ENCODE measurements at regions not wholly inside any gene's neighbourhood (a gene's known extent, or its start where the extent isn't known, plus 50 kb on each side); places are given as distances from the start of the nearest gene placed in this dataset.

DNA sequence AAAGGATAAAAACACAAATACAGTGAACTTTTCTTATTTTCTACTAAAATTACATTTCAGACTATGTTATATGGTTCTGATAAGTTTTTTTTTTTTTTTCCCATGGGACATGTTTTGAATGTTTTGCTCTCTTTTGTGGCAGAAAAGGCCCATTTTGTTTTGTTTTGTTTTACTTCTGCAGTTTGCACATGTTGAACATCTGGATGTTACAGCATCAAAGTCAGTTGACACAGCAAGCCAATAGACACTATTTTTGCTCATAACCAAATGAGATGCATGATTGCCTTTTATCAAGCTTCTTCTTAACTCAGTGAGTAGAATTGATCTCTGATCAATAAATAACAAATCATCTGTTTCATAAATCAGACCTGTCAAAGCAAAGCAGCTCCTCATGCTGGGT, 904.2 kb downstream of the ADGRL2 start:
- ATAC-seq (no peak), DNase-seq (no peak)
- Mint-ChIP-seq H3K36me3 (ENCODE audit: low read depth) (no peaks in the 10 kb centered on the region), H3K27ac (no peak overlapping the region), H3K4me3 (no peak overlapping the region), H3K27me3 (ENCODE audit: low read depth) (no peaks in the 10 kb centered on the region), H3K4me1 (ENCODE audit: low read depth) (no peaks in the 10 kb centered on the region), H3K9me3 (ENCODE audit: insufficient read depth) (no peaks in the 10 kb centered on the region)
- ChIA-PET POLR2A (no interaction called here), CTCF (no interaction called here)

DNA sequence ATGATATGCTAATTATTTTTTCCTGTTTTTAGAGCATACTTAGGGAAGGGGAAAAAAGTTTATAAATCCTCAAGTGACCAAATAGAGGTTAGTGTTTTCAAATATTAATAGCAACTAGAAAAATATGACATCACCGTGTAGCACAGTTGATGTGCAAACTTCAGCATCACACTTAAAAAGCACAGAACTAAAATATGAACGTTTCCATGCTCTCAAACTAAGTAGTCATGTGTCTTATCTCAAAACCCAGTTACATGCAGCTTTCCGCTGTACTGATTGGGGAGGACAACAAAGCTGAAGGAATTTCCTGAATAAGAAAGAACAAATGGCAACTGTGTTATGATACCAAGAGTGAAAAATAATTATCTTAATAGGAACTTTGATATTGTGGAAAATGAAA, 903.7 kb downstream of the ADGRL2 start:
- ATAC-seq, result no peak
- no peaks in the 10 kb centered on the region for H3K36me3 Mint-ChIP-seq (ENCODE audit: low read depth)
- H3K4me1 Mint-ChIP-seq (ENCODE audit: low read depth), result no peaks in the 10 kb centered on the region
- CTCF ChIA-PET, result no interaction called here
- H3K9me3 Mint-ChIP-seq (ENCODE audit: insufficient read depth), result no peaks in the 10 kb centered on the region
- no peak for DNase-seq
- H3K27me3 Mint-ChIP-seq (ENCODE audit: low read depth), result no peaks in the 10 kb centered on the region
- POLR2A ChIA-PET, result no interaction called here
- H3K4me3 Mint-ChIP-seq, result no peak overlapping the region
- H3K27ac Mint-ChIP-seq, result no peak overlapping the region

GRCh38 chr1:82703951-82704350, 903.2 kb downstream of the ADGRL2 start:
- no peaks in the 10 kb centered on the region for H3K27me3 Mint-ChIP-seq (ENCODE audit: low read depth)
- POLR2A ChIA-PET, result no interaction called here
- ATAC-seq, result no peak
- no peaks in the 10 kb centered on the region for H3K4me1 Mint-ChIP-seq (ENCODE audit: low read depth)
- CTCF ChIA-PET, result no interaction called here
- no peak overlapping the region for H3K27ac Mint-ChIP-seq
- no peak overlapping the region for H3K4me3 Mint-ChIP-seq
- H3K36me3 Mint-ChIP-seq (ENCODE audit: low read depth), result no peaks in the 10 kb centered on the region
- no peaks in the 10 kb centered on the region for H3K9me3 Mint-ChIP-seq (ENCODE audit: insufficient read depth)
- no peak for DNase-seq

DNA sequence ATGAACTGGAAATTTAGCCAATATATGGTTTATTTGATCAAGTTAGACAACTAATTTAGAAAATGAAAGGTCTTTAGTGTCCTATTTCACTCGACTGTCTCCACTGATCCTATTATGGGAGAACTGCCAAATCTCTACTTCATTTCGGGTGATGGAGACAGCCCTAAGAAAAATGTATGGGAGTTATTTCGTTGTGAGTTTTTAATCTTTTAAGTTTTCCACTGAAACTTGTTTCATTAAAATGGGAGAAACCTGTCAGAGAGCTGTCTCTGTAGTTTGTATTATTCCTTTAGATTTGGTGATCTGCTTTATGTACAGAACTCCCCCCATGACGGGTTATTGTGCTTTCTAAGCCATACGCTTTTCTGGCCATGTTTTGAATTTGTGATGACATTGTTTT, 899.7 kb downstream of the ADGRL2 start:
- POLR2A ChIA-PET, result no interaction called here
- no peak for ATAC-seq
- Mint-ChIP-seq H3K9me3 (ENCODE audit: insufficient read depth) (no peaks in the 10 kb centered on the region), H3K27ac (no peak overlapping the region), H3K27me3 (ENCODE audit: low read depth) (no peaks in the 10 kb centered on the region), H3K36me3 (ENCODE audit: low read depth) (no peaks in the 10 kb centered on the region), H3K4me3 (no peak overlapping the region), H3K4me1 (ENCODE audit: low read depth) (no peaks in the 10 kb centered on the region)
- CTCF ChIA-PET, result no interaction called here
- no peak for DNase-seq

DNA sequence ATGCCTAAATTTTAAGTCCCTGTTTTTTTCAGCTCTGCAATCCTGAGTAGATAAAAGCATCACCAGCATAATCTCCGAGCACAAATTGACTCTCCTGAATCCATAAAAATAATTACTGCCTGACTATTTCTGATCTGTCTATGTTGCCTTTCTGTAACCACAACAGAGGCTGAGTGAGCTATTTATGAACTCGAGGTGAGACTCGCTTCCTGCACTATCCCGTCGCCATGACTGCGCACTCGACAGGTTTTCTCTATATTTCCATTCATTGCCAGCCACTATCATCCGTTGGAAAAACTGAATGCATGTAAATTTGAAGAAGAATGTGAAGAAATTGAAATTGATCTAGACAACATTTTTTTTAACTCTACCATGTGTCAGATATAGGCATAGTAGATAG, 897.2 kb downstream of the ADGRL2 start:
- no peaks in the 10 kb centered on the region for H3K36me3 Mint-ChIP-seq (ENCODE audit: low read depth)
- ChIA-PET CTCF (no interaction called here), POLR2A (no interaction called here)
- no peaks in the 10 kb centered on the region for H3K9me3 Mint-ChIP-seq (ENCODE audit: insufficient read depth)
- H3K27ac Mint-ChIP-seq, result no peak overlapping the region
- H3K4me3 Mint-ChIP-seq, result no peak overlapping the region
- H3K27me3 Mint-ChIP-seq (ENCODE audit: low read depth), result no peaks in the 10 kb centered on the region
- H3K4me1 Mint-ChIP-seq (ENCODE audit: low read depth), result no peaks in the 10 kb centered on the region
- no peak for DNase-seq
- no peak for ATAC-seq

DNA sequence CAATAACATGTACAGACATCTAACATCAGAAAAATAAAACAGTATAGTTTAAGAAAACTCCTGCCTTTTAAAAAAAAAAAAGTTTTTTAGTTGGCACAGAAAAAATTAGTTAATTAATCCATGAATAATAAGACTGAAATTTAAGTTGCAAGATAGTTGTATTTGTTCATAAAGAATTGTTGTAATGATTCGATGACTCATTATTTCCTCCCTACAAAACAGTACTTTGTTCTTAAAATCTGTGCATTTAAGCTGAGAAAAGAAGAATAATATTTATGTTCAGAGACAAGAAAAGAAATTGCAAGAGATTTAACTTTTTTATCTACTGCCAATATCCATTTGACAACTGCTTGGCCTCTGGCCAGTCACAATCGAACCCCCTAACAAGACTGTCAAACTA, 894.7 kb downstream of the ADGRL2 start:
- DNase-seq, result no peak
- no peak overlapping the region for H3K27ac Mint-ChIP-seq
- H3K36me3 Mint-ChIP-seq (ENCODE audit: low read depth), result no peaks in the 10 kb centered on the region
- no peaks in the 10 kb centered on the region for H3K4me1 Mint-ChIP-seq (ENCODE audit: low read depth)
- CTCF ChIA-PET, result no interaction called here
- POLR2A ChIA-PET, result no interaction called here
- ATAC-seq, result no peak
- H3K27me3 Mint-ChIP-seq (ENCODE audit: low read depth), result no peaks in the 10 kb centered on the region
- no peak overlapping the region for H3K4me3 Mint-ChIP-seq
- H3K9me3 Mint-ChIP-seq (ENCODE audit: insufficient read depth), result peaks cover 10% of the 10 kb centered on the region

- ATAC-seq (no peak), DNase-seq (no peak)
- ChIA-PET POLR2A (no interaction called here), CTCF (no interaction called here)
- Mint-ChIP-seq H3K9me3 (ENCODE audit: insufficient read depth) (peaks cover 22% of the 10 kb centered on the region), H3K4me1 (ENCODE audit: low read depth) (no peaks in the 10 kb centered on the region), H3K36me3 (ENCODE audit: low read depth) (no peaks in the 10 kb centered on the region), H3K4me3 (no peak overlapping the region), H3K27me3 (ENCODE audit: low read depth) (no peaks in the 10 kb centered on the region), H3K27ac (no peak overlapping the region)
These were observed 889.7 kb downstream of the ADGRL2 start for GRCh38 chr1:82690411-82690810.

- H3K4me1 Mint-ChIP-seq (ENCODE audit: low read depth), result no peaks in the 10 kb centered on the region
- CTCF ChIA-PET, result no interaction called here
- peaks cover 22% of the 10 kb centered on the region for H3K9me3 Mint-ChIP-seq (ENCODE audit: insufficient read depth)
- POLR2A ChIA-PET, result no interaction called here
- H3K4me3 Mint-ChIP-seq, result no peak overlapping the region
- no peaks in the 10 kb centered on the region for H3K27me3 Mint-ChIP-seq (ENCODE audit: low read depth)
- no peaks in the 10 kb centered on the region for H3K36me3 Mint-ChIP-seq (ENCODE audit: low read depth)
- DNase-seq, result no peak
- ATAC-seq, result no peak
- H3K27ac Mint-ChIP-seq, result no peak overlapping the region
These were observed 888.5 kb downstream of the ADGRL2 start for GRCh38 chr1:82689217-82689616.

GRCh38 chr1:82686774-82687173, 886.0 kb downstream of the ADGRL2 start:
- H3K4me3 Mint-ChIP-seq, result no peak overlapping the region
- peaks cover 17% of the 10 kb centered on the region for H3K9me3 Mint-ChIP-seq (ENCODE audit: insufficient read depth)
- ChIA-PET CTCF (no interaction called here), POLR2A (no interaction called here)
- ATAC-seq (no peak), DNase-seq (no peak)
- H3K27ac Mint-ChIP-seq, result no peak overlapping the region
- no peaks in the 10 kb centered on the region for H3K27me3 Mint-ChIP-seq (ENCODE audit: low read depth)
- no peaks in the 10 kb centered on the region for H3K36me3 Mint-ChIP-seq (ENCODE audit: low read depth)
- no peaks in the 10 kb centered on the region for H3K4me1 Mint-ChIP-seq (ENCODE audit: low read depth)

- ATAC-seq (no peak), DNase-seq (no peak)
- H3K4me3 Mint-ChIP-seq, result no peak overlapping the region
- ChIA-PET POLR2A (no interaction called here), CTCF (no interaction called here)
- no peaks in the 10 kb centered on the region for H3K9me3 Mint-ChIP-seq (ENCODE audit: insufficient read depth)
- H3K36me3 Mint-ChIP-seq (ENCODE audit: low read depth), result no peaks in the 10 kb centered on the region
- H3K27ac Mint-ChIP-seq, result no peak overlapping the region
- H3K27me3 Mint-ChIP-seq (ENCODE audit: low read depth), result no peaks in the 10 kb centered on the region
- no peaks in the 10 kb centered on the region for H3K4me1 Mint-ChIP-seq (ENCODE audit: low read depth)
These were observed 846.2 kb downstream of the ADGRL2 start for GRCh38 chr1:82646888-82647287.

- Mint-ChIP-seq H3K36me3 (ENCODE audit: low read depth) (no peaks in the 10 kb centered on the region), H3K4me1 (ENCODE audit: low read depth) (no peaks in the 10 kb centered on the region), H3K9me3 (ENCODE audit: insufficient read depth) (no peaks in the 10 kb centered on the region), H3K27ac (no peak overlapping the region), H3K27me3 (ENCODE audit: low read depth) (no peaks in the 10 kb centered on the region), H3K4me3 (no peak overlapping the region)
- ChIA-PET CTCF (no interaction called here), POLR2A (no interaction called here)
- no peak for ATAC-seq
- no peak for DNase-seq
These were observed 845.6 kb downstream of the ADGRL2 start for GRCh38 chr1:82646336-82646735.

GRCh38 chr1:82644186-82644915, 843.6 kb downstream of the ADGRL2 start:
- no peaks in the 10 kb centered on the region for H3K27me3 Mint-ChIP-seq (ENCODE audit: low read depth)
- H3K27ac Mint-ChIP-seq, result no peak overlapping the region
- DNase-seq, result no peak
- POLR2A ChIA-PET, result no interaction called here
- H3K4me3 Mint-ChIP-seq, result no peak overlapping the region
- no peaks in the 10 kb centered on the region for H3K4me1 Mint-ChIP-seq (ENCODE audit: low read depth)
- H3K9me3 Mint-ChIP-seq (ENCODE audit: insufficient read depth), result no peaks in the 10 kb centered on the region
- CTCF ChIA-PET, result no interaction called here
- no peaks in the 10 kb centered on the region for H3K36me3 Mint-ChIP-seq (ENCODE audit: low read depth)
- no peak for ATAC-seq

GRCh38 chr1:82640352-82640751, 839.6 kb downstream of the ADGRL2 start:
- DNase-seq, result no peak
- no peak for ATAC-seq
- no peaks in the 10 kb centered on the region for H3K27me3 Mint-ChIP-seq (ENCODE audit: low read depth)
- H3K36me3 Mint-ChIP-seq (ENCODE audit: low read depth), result no peaks in the 10 kb centered on the region
- no peak overlapping the region for H3K27ac Mint-ChIP-seq
- no peak overlapping the region for H3K4me3 Mint-ChIP-seq
- ChIA-PET POLR2A (no interaction called here), CTCF (no interaction called here)
- H3K4me1 Mint-ChIP-seq (ENCODE audit: low read depth), result no peaks in the 10 kb centered on the region
- no peaks in the 10 kb centered on the region for H3K9me3 Mint-ChIP-seq (ENCODE audit: insufficient read depth)

Data from activated CD8-positive, alpha-beta T cell treated with anti-CD3 and anti-CD28 coated beads, Interleukin-2, amount 10 ng/mL, durations not matched to agents 7 days and 5 days (primary cell).